ENCODE measurements at regions not wholly inside any gene's neighbourhood (a gene's known extent, or its start where the extent isn't known, plus 50 kb on each side); places are given as distances from the start of the nearest gene placed in this dataset.

GRCh38 chr4:66252291-66252690, 582.0 kb upstream of the EPHA5 start:
- Mint-ChIP-seq H3K4me3 (no peak overlapping the region), H3K27ac (no peak overlapping the region), H3K4me1 (no peaks in the 10 kb centered on the region), H3K9me3 (peaks cover 12% of the 10 kb centered on the region), H3K36me3 (ENCODE audit: low read depth) (no peaks in the 10 kb centered on the region), H3K27me3 (ENCODE audit: low read depth) (no peaks in the 10 kb centered on the region)
- TF ChIP-seq CTCF (IDR thresholded peaks at IDR 0.05; ENCODE audit: unreplicated experiment in 3 of 3), result no peak

- H3K36me3 Mint-ChIP-seq (ENCODE audit: low read depth), result no peaks in the 10 kb centered on the region
- no peak overlapping the region for H3K4me3 Mint-ChIP-seq
- no peaks in the 10 kb centered on the region for H3K27me3 Mint-ChIP-seq (ENCODE audit: low read depth)
- peaks cover 9% of the 10 kb centered on the region for H3K9me3 Mint-ChIP-seq
- no peak for TF ChIP-seq CTCF (IDR thresholded peaks at IDR 0.05; ENCODE audit: unreplicated experiment in 3 of 3)
- no peaks in the 10 kb centered on the region for H3K4me1 Mint-ChIP-seq
- H3K27ac Mint-ChIP-seq, result no peak overlapping the region
Observed at GRCh38 chr4:66246643-66247042, 576.4 kb upstream of the EPHA5 start.

- Mint-ChIP-seq H3K36me3 (ENCODE audit: low read depth) (no peaks in the 10 kb centered on the region), H3K27me3 (ENCODE audit: low read depth) (no peaks in the 10 kb centered on the region), H3K9me3 (no peaks in the 10 kb centered on the region), H3K27ac (no peak overlapping the region), H3K4me1 (no peaks in the 10 kb centered on the region), H3K4me3 (no peak overlapping the region)
- TF ChIP-seq CTCF (IDR thresholded peaks at IDR 0.05; ENCODE audit: unreplicated experiment in 3 of 3), result no peak
Observed at GRCh38 chr4:66235876-66236275, 565.6 kb upstream of the EPHA5 start.

GRCh38 chr4:66229885-66230284, 559.6 kb upstream of the EPHA5 start:
- TF ChIP-seq CTCF (IDR thresholded peaks at IDR 0.05; ENCODE audit: unreplicated experiment in 3 of 3), result no peak
- H3K36me3 Mint-ChIP-seq (ENCODE audit: low read depth), result no peaks in the 10 kb centered on the region
- H3K27me3 Mint-ChIP-seq (ENCODE audit: low read depth), result no peaks in the 10 kb centered on the region
- H3K27ac Mint-ChIP-seq, result no peak overlapping the region
- H3K4me3 Mint-ChIP-seq, result no peak overlapping the region
- no peaks in the 10 kb centered on the region for H3K9me3 Mint-ChIP-seq
- no peaks in the 10 kb centered on the region for H3K4me1 Mint-ChIP-seq

- TF ChIP-seq CTCF (IDR thresholded peaks at IDR 0.05; ENCODE audit: unreplicated experiment in 3 of 3), result no peak
- no peak overlapping the region for H3K27ac Mint-ChIP-seq
- H3K36me3 Mint-ChIP-seq (ENCODE audit: low read depth), result no peaks in the 10 kb centered on the region
Observed at GRCh38 chr4:66225539-66225938, 555.2 kb upstream of the EPHA5 start.

GRCh38 chr4:66223068-66223703, 552.9 kb upstream of the EPHA5 start:
- H3K4me3 Mint-ChIP-seq, result no peak overlapping the region
- H3K36me3 Mint-ChIP-seq (ENCODE audit: low read depth), result no peaks in the 10 kb centered on the region
- H3K27me3 Mint-ChIP-seq (ENCODE audit: low read depth), result no peaks in the 10 kb centered on the region
- H3K9me3 Mint-ChIP-seq, result no peaks in the 10 kb centered on the region
- no peaks in the 10 kb centered on the region for H3K4me1 Mint-ChIP-seq
- TF ChIP-seq CTCF (IDR thresholded peaks at IDR 0.05; ENCODE audit: unreplicated experiment in 3 of 3), result no peak
- no peak overlapping the region for H3K27ac Mint-ChIP-seq

More at GRCh38 chr4:66225539-66225938, 555.2 kb upstream of the EPHA5 start:
- no peak overlapping the region for H3K4me3 Mint-ChIP-seq
- H3K27me3 Mint-ChIP-seq (ENCODE audit: low read depth), result no peaks in the 10 kb centered on the region
- H3K4me1 Mint-ChIP-seq, result no peaks in the 10 kb centered on the region
- H3K9me3 Mint-ChIP-seq, result no peaks in the 10 kb centered on the region
